ENCODE measurements at regions not wholly inside any gene's neighbourhood (a gene's known extent, or its start where the extent isn't known, plus 50 kb on each side); places are given as distances from the start of the nearest gene placed in this dataset.

- TF ChIP-seq, protein P1, sequence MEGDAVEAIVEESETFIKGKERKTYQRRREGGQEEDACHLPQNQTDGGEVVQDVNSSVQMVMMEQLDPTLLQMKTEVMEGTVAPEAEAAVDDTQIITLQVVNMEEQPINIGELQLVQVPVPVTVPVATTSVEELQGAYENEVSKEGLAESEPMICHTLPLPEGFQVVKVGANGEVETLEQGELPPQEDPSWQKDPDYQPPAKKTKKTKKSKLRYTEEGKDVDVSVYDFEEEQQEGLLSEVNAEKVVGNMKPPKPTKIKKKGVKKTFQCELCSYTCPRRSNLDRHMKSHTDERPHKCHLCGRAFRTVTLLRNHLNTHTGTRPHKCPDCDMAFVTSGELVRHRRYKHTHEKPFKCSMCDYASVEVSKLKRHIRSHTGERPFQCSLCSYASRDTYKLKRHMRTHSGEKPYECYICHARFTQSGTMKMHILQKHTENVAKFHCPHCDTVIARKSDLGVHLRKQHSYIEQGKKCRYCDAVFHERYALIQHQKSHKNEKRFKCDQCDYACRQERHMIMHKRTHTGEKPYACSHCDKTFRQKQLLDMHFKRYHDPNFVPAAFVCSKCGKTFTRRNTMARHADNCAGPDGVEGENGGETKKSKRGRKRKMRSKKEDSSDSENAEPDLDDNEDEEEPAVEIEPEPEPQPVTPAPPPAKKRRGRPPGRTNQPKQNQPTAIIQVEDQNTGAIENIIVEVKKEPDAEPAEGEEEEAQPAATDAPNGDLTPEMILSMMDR (IDR thresholded peaks at IDR 0.05), result no peak
- TF ChIP-seq EZH2 (IDR thresholded peaks at IDR 0.05; ENCODE audit: borderline replicate concordance, insufficient read depth, low read depth, low read length, poor library complexity, severe bottlenecking), result no peak
These were observed 290.1 kb upstream of the PCDH7 start for GRCh38 chr4:30429813-30430761.

Measured in B cell (primary cell).